GM13976 (cell line): ENCODE measurements at regions not wholly inside any gene's neighbourhood (a gene's known extent, or its start where the extent isn't known, plus 50 kb on each side); places are given as distances from the start of the nearest gene placed in this dataset.

ENCODE experiments used
- DNase-seq: peaks from one replicate; pipeline ENCODE4 v3.0.0; 2012; ENCODE audit warnings: low spot score
- in situ Hi-C: fragments of 300-500 bp; cut with MboI; formaldehyde crosslinking; loops from one replicate; pipeline ENCODE4 v1.12.0; 2022; ENCODE audit warnings: low sequenced_read_pairs, mixed read lengths, inconsistent platforms; ENCODE audit not compliant: unreplicated experiment
- TF ChIP-seq, protein P1 (sequence below): IDR thresholded peaks from 2 replicates; pipeline ENCODE4 v1.5.1; 2012; ENCODE audit warnings: borderline replicate concordance, mild to moderate bottlenecking; ENCODE audit not compliant: insufficient read depth; ENCODE audit errors: extremely low read depth, missing control alignments, control extremely low read depth

DNA sequence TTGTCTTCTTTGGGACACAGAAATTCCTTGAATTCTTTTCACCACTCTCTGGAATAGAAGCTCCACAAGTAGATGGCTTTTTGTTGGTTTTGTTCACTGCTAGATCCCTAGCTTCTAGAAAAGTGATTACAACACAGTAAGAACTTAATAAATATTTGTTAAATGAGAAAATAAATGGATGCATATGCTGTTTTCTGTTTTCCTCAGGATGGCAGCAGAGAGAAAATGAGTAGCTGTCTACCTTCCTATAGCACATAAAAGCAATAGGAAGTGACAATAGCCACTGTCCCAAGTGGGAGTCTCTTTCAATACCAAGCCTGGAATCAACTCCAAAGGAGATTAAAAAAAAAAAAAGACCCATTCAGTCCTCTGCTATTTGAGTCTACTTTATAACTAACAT lies 100.6 kb upstream of the NREP start:
- TF ChIP-seq, protein P1, sequence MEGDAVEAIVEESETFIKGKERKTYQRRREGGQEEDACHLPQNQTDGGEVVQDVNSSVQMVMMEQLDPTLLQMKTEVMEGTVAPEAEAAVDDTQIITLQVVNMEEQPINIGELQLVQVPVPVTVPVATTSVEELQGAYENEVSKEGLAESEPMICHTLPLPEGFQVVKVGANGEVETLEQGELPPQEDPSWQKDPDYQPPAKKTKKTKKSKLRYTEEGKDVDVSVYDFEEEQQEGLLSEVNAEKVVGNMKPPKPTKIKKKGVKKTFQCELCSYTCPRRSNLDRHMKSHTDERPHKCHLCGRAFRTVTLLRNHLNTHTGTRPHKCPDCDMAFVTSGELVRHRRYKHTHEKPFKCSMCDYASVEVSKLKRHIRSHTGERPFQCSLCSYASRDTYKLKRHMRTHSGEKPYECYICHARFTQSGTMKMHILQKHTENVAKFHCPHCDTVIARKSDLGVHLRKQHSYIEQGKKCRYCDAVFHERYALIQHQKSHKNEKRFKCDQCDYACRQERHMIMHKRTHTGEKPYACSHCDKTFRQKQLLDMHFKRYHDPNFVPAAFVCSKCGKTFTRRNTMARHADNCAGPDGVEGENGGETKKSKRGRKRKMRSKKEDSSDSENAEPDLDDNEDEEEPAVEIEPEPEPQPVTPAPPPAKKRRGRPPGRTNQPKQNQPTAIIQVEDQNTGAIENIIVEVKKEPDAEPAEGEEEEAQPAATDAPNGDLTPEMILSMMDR, result no peak

DNA sequence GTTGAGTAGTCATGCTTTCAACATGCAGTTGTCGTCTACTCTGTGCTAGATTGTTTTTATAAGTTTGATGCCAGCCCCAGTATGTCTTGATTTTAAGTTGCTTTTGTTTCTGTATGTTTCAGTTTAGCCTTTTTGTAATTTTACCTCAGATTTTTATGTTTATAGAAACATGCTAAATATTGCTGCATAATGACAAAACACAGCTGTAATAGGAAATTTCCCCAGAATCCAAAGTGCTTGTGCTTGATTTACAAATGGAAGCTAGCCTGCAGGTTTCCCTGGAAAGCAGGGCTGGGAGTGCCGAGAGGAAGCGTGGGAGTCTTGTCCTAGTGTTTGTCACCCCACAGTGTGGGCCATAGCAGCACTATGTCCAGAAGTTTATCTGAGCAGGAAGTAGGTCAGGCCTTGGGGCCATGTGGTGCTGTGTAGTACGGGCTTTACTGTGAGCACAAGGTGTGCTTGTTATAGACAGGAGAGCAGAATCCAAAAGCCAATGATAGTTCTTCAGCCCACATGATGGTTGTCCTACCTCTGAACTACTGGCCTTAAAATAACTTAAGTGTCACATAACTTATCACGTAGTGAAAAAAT lies 100.0 kb upstream of the NREP start:
- in situ Hi-C loops, result no loop called here

More for the DNA sequence above, 100.6 kb upstream of the NREP start:
- in situ Hi-C loops, result no loop called here
- DNase-seq, result no peak

DNA sequence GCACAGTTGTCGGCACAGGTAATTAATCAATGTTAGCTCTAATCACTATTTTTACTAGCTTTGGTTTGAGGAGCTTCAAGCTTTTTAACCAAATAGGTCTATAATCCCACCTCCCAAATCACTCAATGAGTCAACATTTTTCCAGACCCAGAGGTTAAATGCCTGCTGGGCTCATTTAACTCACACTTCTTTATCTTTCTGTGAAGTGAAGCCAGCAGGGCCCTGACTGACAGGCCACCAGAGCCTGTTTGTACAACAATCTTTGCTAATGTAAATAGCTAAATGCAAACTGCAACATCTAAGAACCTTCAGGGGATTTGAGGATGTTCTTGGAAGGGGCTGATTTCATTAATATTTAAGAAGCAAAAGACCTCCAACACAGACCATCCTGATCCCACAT lies 98.4 kb upstream of the NREP start:
- TF ChIP-seq, protein P1, result no peak
- DNase-seq, result no peak
- in situ Hi-C loops, result no loop called here

More for the DNA sequence above, 100.0 kb upstream of the NREP start:
- TF ChIP-seq, protein P1, result no peak
- no peak for DNase-seq

DNA sequence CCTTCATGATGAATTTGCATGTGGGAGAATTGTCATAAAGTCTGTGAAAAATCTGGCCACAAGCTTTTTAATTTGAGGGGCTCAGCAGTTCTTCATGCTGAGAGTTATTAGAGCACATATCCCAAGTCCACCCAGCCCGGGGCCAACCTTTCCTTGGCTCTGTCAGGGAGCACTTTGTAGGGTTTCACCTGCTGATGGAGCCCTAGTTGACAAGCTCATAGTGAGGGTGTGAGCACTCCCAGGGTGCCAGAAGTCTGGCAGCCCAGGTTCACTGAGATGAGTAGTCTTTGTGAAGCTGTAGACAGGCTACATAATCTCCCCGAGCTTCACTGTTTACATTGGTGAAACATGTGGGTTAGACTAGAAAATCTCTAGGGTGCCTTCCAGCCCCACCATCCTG lies 97.2 kb upstream of the NREP start:
- no peak for DNase-seq
- in situ Hi-C loops, result no loop called here
- TF ChIP-seq, protein P1, result no peak

- no peak for DNase-seq
- TF ChIP-seq, protein P1, result no peak
- in situ Hi-C loops, result no loop called here
Measured at GRCh38 chr5:111853748-111854147, 96.8 kb upstream of the NREP start.

- no peak for DNase-seq
- in situ Hi-C loops, result no loop called here
- TF ChIP-seq, protein P1, result no peak
Measured at GRCh38 chr5:111851631-111852548, 94.9 kb upstream of the NREP start.
